D721Med (cell line): ENCODE measurements at regions not wholly inside any gene's neighbourhood (a gene's known extent, or its start where the extent isn't known, plus 50 kb on each side); places are given as distances from the start of the nearest gene placed in this dataset.

ENCODE experiments used
- DNase-seq: peaks from one replicate; pipeline ENCODE4 v3.0.0; 2011; ENCODE audit warnings: low spot score; ENCODE audit not compliant: insufficient read length
- FAIRE-seq: peaks from 2 replicates; lab custom pipeline; 2011; peaks lifted over from hg19 to GRCh38; lab: Jason Lieb, UNC
- TF ChIP-seq, protein P1 (sequence below): IDR thresholded peaks from 2 replicates; pipeline ENCODE4 v1.5.1; 2012; ENCODE audit warnings: mild to moderate bottlenecking, control low read depth; ENCODE audit not compliant: insufficient read depth; ENCODE audit errors: missing control alignments

DNA sequence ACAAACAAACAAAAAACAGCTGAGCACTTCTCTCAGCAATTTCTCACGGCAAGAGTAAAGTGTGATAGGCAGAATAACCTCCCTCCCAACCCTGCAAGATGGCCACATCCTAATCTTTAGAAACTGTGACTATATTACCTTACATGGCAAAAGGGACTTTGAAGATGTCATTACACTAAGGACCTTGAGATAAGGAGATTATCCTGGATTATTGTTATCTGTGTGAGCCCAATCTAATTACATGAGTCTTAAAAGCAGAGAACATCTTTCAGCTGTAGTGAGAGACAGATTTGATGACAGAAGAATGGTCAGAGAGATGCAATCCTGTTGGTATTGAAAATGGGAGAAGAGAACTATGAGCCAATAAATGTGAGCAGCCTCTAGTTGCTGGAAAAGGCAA is 347.9 kb downstream of the CDH9 start:
- peak; percentile 98 for FAIRE-seq

DNA sequence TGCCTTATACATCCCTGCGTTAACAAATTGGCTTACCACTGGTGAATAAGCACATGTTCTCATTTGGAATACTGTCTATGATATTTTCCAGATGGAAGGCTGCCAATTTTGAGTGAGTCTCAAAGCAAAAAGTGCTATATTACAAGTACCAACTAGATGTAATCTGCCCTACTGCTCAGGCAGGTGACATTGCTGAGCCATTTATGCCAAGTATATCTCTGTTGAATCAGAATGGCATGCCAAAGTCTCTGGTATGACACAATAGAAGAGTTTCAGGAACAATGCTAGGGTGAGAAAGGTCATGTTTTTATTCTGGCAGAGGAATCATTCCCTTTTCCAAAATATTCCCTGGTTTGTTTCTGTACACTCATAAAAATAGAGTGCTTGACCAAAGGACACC is 356.5 kb downstream of the CDH9 start:
- no peak for FAIRE-seq
- DNase-seq = no peak
- TF ChIP-seq, protein P1, sequence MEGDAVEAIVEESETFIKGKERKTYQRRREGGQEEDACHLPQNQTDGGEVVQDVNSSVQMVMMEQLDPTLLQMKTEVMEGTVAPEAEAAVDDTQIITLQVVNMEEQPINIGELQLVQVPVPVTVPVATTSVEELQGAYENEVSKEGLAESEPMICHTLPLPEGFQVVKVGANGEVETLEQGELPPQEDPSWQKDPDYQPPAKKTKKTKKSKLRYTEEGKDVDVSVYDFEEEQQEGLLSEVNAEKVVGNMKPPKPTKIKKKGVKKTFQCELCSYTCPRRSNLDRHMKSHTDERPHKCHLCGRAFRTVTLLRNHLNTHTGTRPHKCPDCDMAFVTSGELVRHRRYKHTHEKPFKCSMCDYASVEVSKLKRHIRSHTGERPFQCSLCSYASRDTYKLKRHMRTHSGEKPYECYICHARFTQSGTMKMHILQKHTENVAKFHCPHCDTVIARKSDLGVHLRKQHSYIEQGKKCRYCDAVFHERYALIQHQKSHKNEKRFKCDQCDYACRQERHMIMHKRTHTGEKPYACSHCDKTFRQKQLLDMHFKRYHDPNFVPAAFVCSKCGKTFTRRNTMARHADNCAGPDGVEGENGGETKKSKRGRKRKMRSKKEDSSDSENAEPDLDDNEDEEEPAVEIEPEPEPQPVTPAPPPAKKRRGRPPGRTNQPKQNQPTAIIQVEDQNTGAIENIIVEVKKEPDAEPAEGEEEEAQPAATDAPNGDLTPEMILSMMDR = no peak

More for the DNA sequence above, 347.9 kb downstream of the CDH9 start:
- DNase-seq = no peak
- TF ChIP-seq, protein P1 = no peak

GRCh38 chr5:26674846-26675245 is 363.5 kb downstream of the CDH9 start:
- FAIRE-seq = no peak
- TF ChIP-seq, protein P1 = no peak
- no peak for DNase-seq

GRCh38 chr5:26669523-26669922 is 368.9 kb downstream of the CDH9 start:
- TF ChIP-seq, protein P1 = no peak
- DNase-seq (no peak), FAIRE-seq (no peak)

- no peak for DNase-seq
- no peak for FAIRE-seq
- TF ChIP-seq, protein P1 = no peak
Observed at GRCh38 chr5:26669031-26669430, 369.4 kb downstream of the CDH9 start.

- no peak for DNase-seq
- FAIRE-seq = no peak
- TF ChIP-seq, protein P1 = no peak
Observed at GRCh38 chr5:26666371-26666770, 372.0 kb downstream of the CDH9 start.

GRCh38 chr5:26663500-26663899 is 374.9 kb downstream of the CDH9 start:
- FAIRE-seq (no peak), DNase-seq (no peak)
- TF ChIP-seq, protein P1 = no peak
